ENCODE measurements at regions not wholly inside any gene's neighbourhood (a gene's known extent, or its start where the extent isn't known, plus 50 kb on each side); places are given as distances from the start of the nearest gene placed in this dataset.

DNA sequence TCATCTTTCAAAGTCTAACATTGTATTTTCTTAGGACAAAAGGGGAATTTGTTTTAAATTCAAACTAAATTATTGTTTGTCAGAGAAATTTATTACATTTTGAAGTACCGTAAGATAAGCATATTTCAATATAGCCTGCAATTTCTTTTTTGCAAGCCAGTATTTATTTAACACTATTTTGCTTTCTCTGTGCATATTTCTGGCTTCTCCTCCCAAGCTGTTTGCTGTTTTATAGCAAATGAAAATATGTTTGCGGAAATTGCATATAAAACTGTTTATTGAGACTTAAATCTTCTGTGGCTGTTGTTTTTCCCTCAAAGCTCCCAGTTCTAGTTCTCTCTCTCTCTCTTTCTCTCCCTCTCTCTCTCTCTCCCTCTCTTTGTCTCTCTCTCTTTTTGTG is 866.8 kb downstream of the FAM181B start:
- TF ChIP-seq, protein P1, sequence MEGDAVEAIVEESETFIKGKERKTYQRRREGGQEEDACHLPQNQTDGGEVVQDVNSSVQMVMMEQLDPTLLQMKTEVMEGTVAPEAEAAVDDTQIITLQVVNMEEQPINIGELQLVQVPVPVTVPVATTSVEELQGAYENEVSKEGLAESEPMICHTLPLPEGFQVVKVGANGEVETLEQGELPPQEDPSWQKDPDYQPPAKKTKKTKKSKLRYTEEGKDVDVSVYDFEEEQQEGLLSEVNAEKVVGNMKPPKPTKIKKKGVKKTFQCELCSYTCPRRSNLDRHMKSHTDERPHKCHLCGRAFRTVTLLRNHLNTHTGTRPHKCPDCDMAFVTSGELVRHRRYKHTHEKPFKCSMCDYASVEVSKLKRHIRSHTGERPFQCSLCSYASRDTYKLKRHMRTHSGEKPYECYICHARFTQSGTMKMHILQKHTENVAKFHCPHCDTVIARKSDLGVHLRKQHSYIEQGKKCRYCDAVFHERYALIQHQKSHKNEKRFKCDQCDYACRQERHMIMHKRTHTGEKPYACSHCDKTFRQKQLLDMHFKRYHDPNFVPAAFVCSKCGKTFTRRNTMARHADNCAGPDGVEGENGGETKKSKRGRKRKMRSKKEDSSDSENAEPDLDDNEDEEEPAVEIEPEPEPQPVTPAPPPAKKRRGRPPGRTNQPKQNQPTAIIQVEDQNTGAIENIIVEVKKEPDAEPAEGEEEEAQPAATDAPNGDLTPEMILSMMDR (conservative IDR thresholded peaks at IDR 0.05; ENCODE audit: low read depth, low read length) = no peak
- TF ChIP-seq EZH2phosphoT487 (IDR thresholded peaks at IDR 0.05; ENCODE audit: borderline replicate concordance, low read length) (no peak), EZH2 (IDR thresholded peaks at IDR 0.05; ENCODE audit: low read length, unreplicated experiment) (no peak)

Measured in PC-3 (cell line).